B cell (primary cell): ENCODE measurements at regions not wholly inside any gene's neighbourhood (a gene's known extent, or its start where the extent isn't known, plus 50 kb on each side); places are given as distances from the start of the nearest gene placed in this dataset.

ENCODE experiments used
- ATAC-seq: fragments of 200-7000 bp; cut with Tn5 transposase; one replicate; pipeline ENCODE4 v1.10.0; 2021; ENCODE audit warnings: low read depth, mild to moderate bottlenecking, moderate number of reproducible peaks, moderate library complexity
- CTCF ChIA-PET: fragments of 350-600 bp; sonication (Branson Sonifier 250); formaldehyde crosslinking; loops from one replicate; lab custom pipeline; 2021; ENCODE audit warnings: antibody characterized with exemption, inconsistent platforms; lab: Charles Lee
- POLR2A ChIA-PET: fragments of 350-600 bp; sonication (Branson Sonifier 250); formaldehyde crosslinking; loops from one replicate; lab custom pipeline; 2021; ENCODE audit warnings: antibody characterized with exemption; lab: Charles Lee
- DNase-seq: peaks from one replicate; pipeline ENCODE4 v3.0.0; 2013
- H2AFZ ChIP-seq: 2 replicates; pipeline ENCODE4 v1.6.1; 2012; ENCODE audit warnings: mild to moderate bottlenecking, low read depth, low read length; ENCODE audit not compliant: insufficient read depth, poor library complexity, severe bottlenecking
- H3K27ac ChIP-seq, 2 donors: 1 replicate in 1 of 2; 2 replicates in 1 of 2; pipeline ENCODE4 v1.5.1; 2012 to 2013; ENCODE audit warnings: low read length in 2 of 2, mild to moderate bottlenecking in 2 of 2, moderate library complexity in 1 of 2
- H3K27me3 ChIP-seq, 4 experiments: fragments of 200-600 bp in 1 of 4; sonication (generic) in 1 of 4; replicated peaks in 1 of 4; 1 replicate in 2 of 4; 2 replicates in 2 of 4; pipeline versions ENCODE4 v1.6.1 to v1.7.0; 2013 to 2016; ENCODE audit warnings: low read length in 3 of 4, mild to moderate bottlenecking in 2 of 4, mixed read lengths in 1 of 4, moderate library complexity in 1 of 4; ENCODE audit not compliant: insufficient read depth in 4 of 4, control insufficient read depth in 3 of 4; ENCODE audit errors: control extremely low read depth in 1 of 4
- H3K36me3 ChIP-seq, 2 experiments: replicated peaks in 1 of 2; 1 replicate in 1 of 2; 2 replicates in 1 of 2; pipeline versions ENCODE4 v1.6.1 to v1.7.1; 2013; ENCODE audit warnings: low read length in 1 of 2; ENCODE audit not compliant: insufficient read depth in 2 of 2, control insufficient read depth in 1 of 2; ENCODE audit errors: control extremely low read depth in 1 of 2, extremely low read depth in 1 of 2
- H3K4me1 ChIP-seq, 2 donors: fragments of 200-600 bp in 1 of 2; sonication (generic) in 1 of 2; 1 replicate in 1 of 2; 2 replicates in 1 of 2; pipeline versions ENCODE4 v1.5.1 to v1.6.1; 2013 to 2017; ENCODE audit warnings: low read length in 2 of 2; ENCODE audit not compliant: control insufficient read depth in 2 of 2, insufficient read depth in 2 of 2
- H3K4me2 ChIP-seq: replicated peaks from 2 replicates; pipeline ENCODE3; 2012; ENCODE audit warnings: mild to moderate bottlenecking, low read depth, low read length; ENCODE audit not compliant: poor library complexity, severe bottlenecking
- H3K4me3 ChIP-seq, 5 experiments: fragments of 200-600 bp in 1 of 5; sonication (generic) in 1 of 5; 1 replicate in 3 of 5; 2 replicates in 2 of 5; pipeline versions ENCODE4 v1.5.1 to v1.7.0; 2011 to 2016; ENCODE audit warnings: low read length in 4 of 5, mild to moderate bottlenecking in 4 of 5, low read depth in 2 of 5, control low read depth in 1 of 5, moderate library complexity in 1 of 5; ENCODE audit not compliant: insufficient read depth in 1 of 5; ENCODE audit errors: control extremely low read depth in 1 of 5, extremely low read depth in 1 of 5
- H3K79me2 ChIP-seq: fragments of 200-600 bp; sonication (generic); one replicate; pipeline ENCODE4 v1.6.0; 2016; ENCODE audit warnings: low read length; ENCODE audit not compliant: control insufficient read depth, insufficient read depth
- H3K9ac ChIP-seq: fragments of 200-600 bp; sonication (generic); 2 replicates; pipeline ENCODE4 v1.6.1; 2017; ENCODE audit warnings: mild to moderate bottlenecking, low read length, moderate library complexity
- H3K9me3 ChIP-seq, 3 donors: one replicate each; pipeline versions ENCODE4 v1.6.1 to v1.7.1; 2013; ENCODE audit warnings: low read length in 2 of 3; ENCODE audit not compliant: control insufficient read depth in 2 of 3, insufficient read depth in 1 of 3; ENCODE audit errors: control extremely low read depth in 1 of 3
- H4K20me1 ChIP-seq: 2 replicates; pipeline ENCODE4 v1.6.0; 2012; ENCODE audit warnings: mild to moderate bottlenecking, low read length; ENCODE audit not compliant: insufficient read depth, control insufficient read depth, poor library complexity, severe bottlenecking
- H3K27ac Mint-ChIP-seq: one replicate; pipeline ENCODE4 v1.8.0; 2021; ENCODE audit warnings: mixed read lengths
- H3K27me3 Mint-ChIP-seq: one replicate; pipeline ENCODE4 v1.8.0; 2021; ENCODE audit warnings: mixed read lengths
- H3K4me1 Mint-ChIP-seq: one replicate; pipeline ENCODE4 v1.8.0; 2021; ENCODE audit warnings: mixed read lengths
- H3K4me3 Mint-ChIP-seq: one replicate; pipeline ENCODE4 v1.8.0; 2021; ENCODE audit warnings: mixed read lengths
- H3K9me3 Mint-ChIP-seq: one replicate; pipeline ENCODE4 v1.8.0; 2022; ENCODE audit warnings: mixed read lengths; ENCODE audit not compliant: insufficient read depth
- CTCF ChIP-seq: fragments of 200-600 bp; IDR thresholded peaks from one replicate; pipeline ENCODE4 v1.8.0; 2022; ENCODE audit warnings: antibody characterized with exemption, mild to moderate bottlenecking
- EZH2 ChIP-seq: IDR thresholded peaks from 2 replicates; pipeline ENCODE4 v1.6.1; 2012; ENCODE audit warnings: borderline replicate concordance, low read depth, mild to moderate bottlenecking, moderate library complexity, low read length; ENCODE audit not compliant: insufficient read depth, poor library complexity, severe bottlenecking
- WGBS: methylation state at CpG from one replicate; pipeline ENCODE4 v1.1.5; 2013; ENCODE audit warnings: missing lambda C conversion rate; ENCODE audit not compliant: insufficient coverage; 5-methylcytosine and 5-hydroxymethylcytosine counted together
- intact Hi-C: fragments of 100-400 bp; cut with micrococcal nuclease; formaldehyde crosslinking; loops from one replicate; pipeline ENCODE4 v1.10.0; 2022

DNA sequence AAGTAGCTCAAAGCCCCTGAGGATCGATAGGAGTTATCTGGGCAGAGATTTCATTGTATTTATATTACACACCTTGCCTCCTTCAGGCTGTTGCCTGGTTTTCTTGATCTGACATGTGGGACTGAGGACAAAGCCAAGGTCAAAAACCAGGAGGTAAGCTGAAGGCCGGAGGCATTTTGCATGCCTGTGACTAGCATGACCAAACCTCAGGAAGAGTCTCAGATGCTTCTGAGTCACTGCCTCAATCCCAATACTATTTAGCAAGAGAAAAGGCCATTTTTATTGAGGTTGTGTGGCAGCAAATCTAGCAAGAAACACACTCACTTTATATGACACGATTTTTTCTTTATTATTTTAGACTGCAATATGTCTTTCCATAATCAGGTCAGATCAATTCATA lies 968.1 kb downstream of the CDH11 start:
- Histone ChIP-seq H3K4me2 (no peak overlapping the region), H3K27me3 (no peaks in the 10 kb centered on the region), H4K20me1 (no peaks in the 10 kb centered on the region), H3K9me3 (no peaks in the 10 kb centered on the region), H3K36me3 (no peaks in the 10 kb centered on the region), H3K4me3 (no peak overlapping the region), H3K4me1 (no peaks in the 10 kb centered on the region), H2AFZ (no peak overlapping the region), H3K79me2 (no peaks in the 10 kb centered on the region), H3K9ac (no peak overlapping the region), H3K27ac (no peak overlapping the region)
- WGBS = no CpG with 5 or more reads among the region's 3 CpGs
- CTCF ChIA-PET = no interaction called here
- POLR2A ChIA-PET = no interaction called here
- intact Hi-C loops = no loop called here
- no peaks in the 10 kb centered on the region for H3K4me1 Mint-ChIP-seq
- DNase-seq (no peak), ATAC-seq (no peak)
- no peak overlapping the region for H3K27ac Mint-ChIP-seq
- no peak for TF ChIP-seq EZH2
- TF ChIP-seq CTCF = no peak
- no peak overlapping the region for H3K4me3 Mint-ChIP-seq
- H3K9me3 Mint-ChIP-seq = peaks cover 2% of the 10 kb centered on the region
- H3K27me3 Mint-ChIP-seq = no peaks in the 10 kb centered on the region

GRCh38 chr16:64151990-64152767 lies 969.7 kb downstream of the CDH11 start:
- no peaks in the 10 kb centered on the region for H3K9me3 ChIP-seq
- H2AFZ ChIP-seq = no peak overlapping the region
- no peak overlapping the region for H3K27ac Mint-ChIP-seq
- H3K4me2 ChIP-seq = no peak overlapping the region
- 90% methylated on average over 4 of the region's 5 CpGs for WGBS
- ATAC-seq = no peak
- H3K9me3 Mint-ChIP-seq = peaks cover 4% of the 10 kb centered on the region
- intact Hi-C loops = no loop called here
- ChIA-PET POLR2A (no interaction called here), CTCF (no interaction called here)
- DNase-seq = no peak
- H3K4me3 Mint-ChIP-seq = no peak overlapping the region
- no peaks in the 10 kb centered on the region for H3K4me1 ChIP-seq
- H4K20me1 ChIP-seq = no peaks in the 10 kb centered on the region
- H3K79me2 ChIP-seq = no peaks in the 10 kb centered on the region
- H3K4me3 ChIP-seq = no peak overlapping the region
- no peak overlapping the region for H3K27ac ChIP-seq
- H3K27me3 Mint-ChIP-seq = no peaks in the 10 kb centered on the region
- H3K4me1 Mint-ChIP-seq = no peaks in the 10 kb centered on the region
- H3K36me3 ChIP-seq = no peaks in the 10 kb centered on the region
- no peak overlapping the region for H3K9ac ChIP-seq
- H3K27me3 ChIP-seq = no peaks in the 10 kb centered on the region
- no peak for TF ChIP-seq CTCF
- no peak for TF ChIP-seq EZH2
